ENCODE measurements at regions not wholly inside any gene's neighbourhood (a gene's known extent, or its start where the extent isn't known, plus 50 kb on each side); places are given as distances from the start of the nearest gene placed in this dataset.

DNA sequence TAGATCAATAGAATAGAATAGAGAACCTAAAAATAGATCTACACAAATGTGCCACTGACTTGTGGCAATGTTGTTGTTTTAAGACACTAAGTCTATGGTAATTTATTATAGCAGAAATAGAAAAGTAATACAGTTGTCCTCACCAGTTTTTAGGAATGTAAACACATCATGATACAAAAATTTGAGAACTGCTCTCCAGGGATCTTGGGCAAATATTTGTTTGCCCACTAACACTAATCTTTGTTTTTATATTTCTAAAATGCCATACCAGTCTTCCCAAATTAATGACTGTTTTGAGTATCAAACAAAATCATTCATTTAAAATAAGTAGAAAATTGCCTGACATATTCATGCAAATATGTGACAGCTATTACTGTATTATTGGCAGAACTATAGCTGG, 297.6 kb downstream of the BRINP1 start:
- no peak overlapping the region for H3K4me3 ChIP-seq
- no peak for FAIRE-seq
- H3K4me2 ChIP-seq: no peak overlapping the region
- H3K9me3 ChIP-seq: no peaks in the 10 kb centered on the region
- H3K27ac ChIP-seq: no peak overlapping the region
- no peak for DNase-seq (ENCODE audit: low read depth in 1 of 2, low spot score in 1 of 2)
- CTCF ChIA-PET: interaction anchor here (0.6 kb wide), 1 partner anchor 59 kb away, joined by 3 read pairs; no protein-coding TSS in a partner anchor
- no peaks in the 10 kb centered on the region for H3K4me1 ChIP-seq
- TF ChIP-seq ZSCAN20 (CRISPR knock-in tag; IDR thresholded peaks at IDR 0.05): no peak
- TF ChIP-seq GATA3 (IDR thresholded peaks at IDR 0.05; ENCODE audit: borderline replicate concordance): no peak
- TF ChIP-seq ZFP36 (IDR thresholded peaks at IDR 0.05; ENCODE audit: borderline replicate concordance, partially characterized antibody): no peak
- TF ChIP-seq FOSL2 (IDR thresholded peaks at IDR 0.05): no peak
- no peak for TF ChIP-seq FOSL2 (CRISPR knock-in tag; IDR thresholded peaks at IDR 0.05)
- ATAC-seq: no peak
- POLR2A ChIA-PET: no interaction called here

DNA sequence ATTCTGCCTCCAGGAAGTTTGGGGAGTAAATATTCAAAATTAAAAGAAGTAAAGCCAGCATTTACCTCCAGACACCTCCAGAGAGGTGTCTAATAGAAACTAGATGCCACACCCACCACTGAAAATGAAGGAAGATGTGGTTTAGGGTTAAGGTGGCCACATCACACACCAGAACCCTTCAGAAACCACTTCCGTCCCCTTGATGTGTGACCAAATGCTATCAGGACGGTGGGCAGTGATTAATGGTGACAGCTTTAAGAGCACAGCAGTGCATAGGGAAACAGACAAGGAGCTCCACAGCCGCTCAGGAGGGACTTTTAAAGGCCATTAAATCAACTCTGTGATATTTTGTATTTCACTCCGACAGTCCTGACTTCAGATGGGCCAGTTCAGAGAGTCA, 295.2 kb downstream of the BRINP1 start:
- no peak overlapping the region for H3K4me2 ChIP-seq
- no peak for FAIRE-seq
- H3K27ac ChIP-seq: no peak overlapping the region
- ChIA-PET CTCF (no interaction called here), POLR2A (no interaction called here)
- no peaks in the 10 kb centered on the region for H3K4me1 ChIP-seq
- no peak for ATAC-seq
- no peak for DNase-seq (ENCODE audit: low read depth in 1 of 2, low spot score in 1 of 2)
- no peak overlapping the region for H3K4me3 ChIP-seq
- TF ChIP-seq GATA3 (IDR thresholded peaks at IDR 0.05; ENCODE audit: borderline replicate concordance): no peak
- no peak for TF ChIP-seq HES2 (IDR thresholded peaks at IDR 0.05)
- TF ChIP-seq HMGXB4 (CRISPR knock-in tag; IDR thresholded peaks at IDR 0.05; ENCODE audit: borderline replicate concordance): no peak
- TF ChIP-seq BCL3 (IDR thresholded peaks at IDR 0.05): no peak
- no peak for TF ChIP-seq CBX8 (IDR thresholded peaks at IDR 0.05)
- no peak for TF ChIP-seq HDAC2 (IDR thresholded peaks at IDR 0.05)
- TF ChIP-seq MYC (IDR thresholded peaks at IDR 0.05; ENCODE audit: borderline replicate concordance, low read length): no peak
- TF ChIP-seq ZC3H11A (IDR thresholded peaks at IDR 0.05): no peak
- TF ChIP-seq ZSCAN20 (CRISPR knock-in tag; IDR thresholded peaks at IDR 0.05): no peak
- no peak for TF ChIP-seq FOSL2 (IDR thresholded peaks at IDR 0.05)
- TF ChIP-seq FOSL2 (CRISPR knock-in tag; IDR thresholded peaks at IDR 0.05): no peak
- TF ChIP-seq, protein P1, sequence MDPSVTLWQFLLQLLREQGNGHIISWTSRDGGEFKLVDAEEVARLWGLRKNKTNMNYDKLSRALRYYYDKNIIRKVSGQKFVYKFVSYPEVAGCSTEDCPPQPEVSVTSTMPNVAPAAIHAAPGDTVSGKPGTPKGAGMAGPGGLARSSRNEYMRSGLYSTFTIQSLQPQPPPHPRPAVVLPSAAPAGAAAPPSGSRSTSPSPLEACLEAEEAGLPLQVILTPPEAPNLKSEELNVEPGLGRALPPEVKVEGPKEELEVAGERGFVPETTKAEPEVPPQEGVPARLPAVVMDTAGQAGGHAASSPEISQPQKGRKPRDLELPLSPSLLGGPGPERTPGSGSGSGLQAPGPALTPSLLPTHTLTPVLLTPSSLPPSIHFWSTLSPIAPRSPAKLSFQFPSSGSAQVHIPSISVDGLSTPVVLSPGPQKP (IDR thresholded peaks at IDR 0.05; ENCODE audit: low read depth, low read length): no peak
- TF ChIP-seq KDM5A (IDR thresholded peaks at IDR 0.05): no peak
- no peak for TF ChIP-seq RFX5 (IDR thresholded peaks at IDR 0.05)
- no peak for TF ChIP-seq JUN (IDR thresholded peaks at IDR 0.05)
- TF ChIP-seq JUNB (IDR thresholded peaks at IDR 0.05): no peak
- no peak for TF ChIP-seq HOXA7 (CRISPR knock-in tag; IDR thresholded peaks at IDR 0.05)
- TF ChIP-seq CHD2 (IDR thresholded peaks at IDR 0.05; ENCODE audit: low read length, partially characterized antibody): no peak
- no peak for TF ChIP-seq E2F6 (IDR thresholded peaks at IDR 0.05; ENCODE audit: borderline replicate concordance, low read depth)
- TF ChIP-seq CTCF (IDR thresholded peaks at IDR 0.05): no peak
- no peak for TF ChIP-seq NFE2L2 (conservative IDR thresholded peaks at IDR 0.05; ENCODE audit: low read length)
- H3K9me3 ChIP-seq: no peaks in the 10 kb centered on the region
- WGBS (ENCODE audit: missing lambda C conversion rate): 8% methylated on average over 4 of the region's 4 CpGs

Measured in A549 (cell line).